HL-60 (cell line): ENCODE measurements at regions not wholly inside any gene's neighbourhood (a gene's known extent, or its start where the extent isn't known, plus 50 kb on each side); places are given as distances from the start of the nearest gene placed in this dataset.

Experiments
- CTCF ChIP-seq: IDR thresholded peaks from one replicate; pipeline ENCODE4 v1.5.1; 2011; ENCODE audit warnings: low read length, control low read depth, inconsistent platforms; ENCODE audit not compliant: insufficient read depth
- POLR2AphosphoS5 ChIP-seq: IDR thresholded peaks from 2 replicates; pipeline ENCODE4 v1.6.1; 2012; ENCODE audit warnings: low read depth

DNA sequence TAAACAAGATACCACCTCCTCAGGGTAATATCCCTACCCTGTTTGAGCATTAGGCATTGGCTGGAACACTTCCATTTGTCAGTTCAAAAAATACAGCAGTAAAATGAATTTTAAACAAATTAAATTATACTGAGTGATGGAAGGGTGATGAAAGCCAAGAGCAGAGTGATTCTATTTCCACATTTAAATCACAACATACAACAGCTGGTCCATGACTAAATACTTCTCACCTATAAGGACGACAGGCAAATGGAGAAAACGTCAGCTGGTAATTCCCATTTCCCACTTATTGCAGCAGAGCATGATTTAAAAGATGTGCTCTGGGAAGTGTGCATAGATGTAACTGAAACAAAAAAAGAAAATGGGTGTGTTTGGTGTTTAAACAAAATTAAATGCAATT, 543.6 kb upstream of the DAB2 start:
- TF ChIP-seq CTCF (no peak), POLR2AphosphoS5 (no peak)
